ENCODE measurements at regions not wholly inside any gene's neighbourhood (a gene's known extent, or its start where the extent isn't known, plus 50 kb on each side); places are given as distances from the start of the nearest gene placed in this dataset.

DNA sequence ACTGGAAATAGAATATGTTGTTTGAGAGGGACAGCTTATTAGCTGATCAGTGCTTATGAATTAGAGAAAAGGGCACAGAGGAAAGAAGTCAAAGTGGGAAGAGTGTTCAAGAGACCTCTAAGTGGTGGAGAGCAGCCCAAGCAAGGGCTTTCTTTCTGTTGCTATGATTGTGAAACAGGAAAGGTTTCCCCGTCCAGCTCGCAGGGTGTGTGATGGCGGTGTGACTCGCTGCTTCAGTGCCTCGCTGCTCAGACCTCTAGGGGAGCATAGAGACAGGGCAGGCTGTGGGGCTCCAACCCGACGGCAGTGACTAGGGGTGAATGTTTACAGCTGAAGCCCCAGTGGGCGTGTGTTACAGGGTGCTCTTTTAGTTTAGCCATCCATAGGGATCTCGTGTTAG is 166.5 kb upstream of the COPS8 start:
- no peak for TF ChIP-seq POLR2A (IDR thresholded peaks at IDR 0.05; ENCODE audit: low read length)
- no peak for TF ChIP-seq GATA1 (IDR thresholded peaks at IDR 0.05; ENCODE audit: low read depth, low read length)

Data from erythroblast (primary cell).